ENCODE measurements at regions not wholly inside any gene's neighbourhood (a gene's known extent, or its start where the extent isn't known, plus 50 kb on each side); places are given as distances from the start of the nearest gene placed in this dataset.

DNA sequence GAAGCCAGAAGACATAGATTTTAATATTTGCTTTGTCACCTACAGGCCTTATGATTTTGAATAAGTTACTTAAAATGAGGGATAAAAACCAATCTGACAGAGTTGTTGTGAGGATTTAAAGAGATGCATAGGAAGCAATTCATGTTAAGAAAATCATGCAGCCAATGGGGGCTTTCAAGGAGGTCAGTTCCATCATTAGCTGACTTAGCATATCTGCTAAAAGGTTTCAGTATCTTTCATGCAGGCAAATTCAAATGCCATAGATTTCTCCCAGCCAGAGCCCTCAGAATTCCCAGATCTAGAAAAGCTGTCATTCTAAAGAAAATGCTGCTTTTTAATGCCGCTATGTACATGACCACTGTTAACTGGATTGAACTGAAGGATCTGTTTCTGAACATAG, 176.1 kb downstream of the GOLIM4 start:
- Histone ChIP-seq H3K27me3 (ENCODE audit: control insufficient read depth in 2 of 2, insufficient read depth in 2 of 2, low read length in 2 of 2) (peaks cover 0 to 3% of the 10 kb centered on the region in 2 experiments), H3K4me2 (ENCODE audit: insufficient read depth, low read length) (no peak overlapping the region), H3K9me3 (replicated peaks; ENCODE audit: control insufficient read depth, insufficient read depth, low read length) (no peaks in the 10 kb centered on the region), H2AFZ (ENCODE audit: low read depth, low read length) (no peak overlapping the region), H3K4me3 (replicated peaks in 1 of 3; ENCODE audit: insufficient read depth in 1 of 3, low read depth in 1 of 3, low read length in 3 of 3) (no peak overlapping the region), H3K9me1 (replicated peaks; ENCODE audit: control insufficient read depth, extremely low read depth, insufficient read depth, low read length) (no peaks in the 10 kb centered on the region), H3K79me2 (ENCODE audit: control insufficient read depth, insufficient read depth, low read length) (no peaks in the 10 kb centered on the region), H3K4me1 (ENCODE audit: control insufficient read depth, extremely low read depth, insufficient read depth, low read length) (no peaks in the 10 kb centered on the region), H3K36me3 (ENCODE audit: control insufficient read depth in 2 of 2, extremely low read depth in 1 of 2, insufficient read depth in 2 of 2, low read length in 2 of 2) (no peaks in the 10 kb centered on the region), H4K20me1 (replicated peaks; ENCODE audit: control insufficient read depth, extremely low read depth, insufficient read depth, low read length) (no peaks in the 10 kb centered on the region), H3K9ac (replicated peaks; ENCODE audit: extremely low read depth, insufficient read depth, low read length) (no peak overlapping the region), H3K27ac (ENCODE audit: insufficient read depth, low read depth, low read length) (no peak overlapping the region)
- ChIA-PET POLR2A (no interaction called here), CTCF (no interaction called here)
- no peak for FAIRE-seq
- dilution Hi-C loops (cut with MboI; ENCODE audit: extremely low pct_ligation_motif_present, low sequenced_read_pairs), result no loop called here
- no TSS peak for BruUV-seq (replicated peaks)
- TF ChIP-seq FOS (IDR thresholded peaks at IDR 0.05; ENCODE audit: borderline replicate concordance, insufficient read depth, low read length), result no peak
- DNase-seq (ENCODE audit: low read depth, low spot score), result no peak
- intact Hi-C loops (cut with micrococcal nuclease), result no loop called here

DNA sequence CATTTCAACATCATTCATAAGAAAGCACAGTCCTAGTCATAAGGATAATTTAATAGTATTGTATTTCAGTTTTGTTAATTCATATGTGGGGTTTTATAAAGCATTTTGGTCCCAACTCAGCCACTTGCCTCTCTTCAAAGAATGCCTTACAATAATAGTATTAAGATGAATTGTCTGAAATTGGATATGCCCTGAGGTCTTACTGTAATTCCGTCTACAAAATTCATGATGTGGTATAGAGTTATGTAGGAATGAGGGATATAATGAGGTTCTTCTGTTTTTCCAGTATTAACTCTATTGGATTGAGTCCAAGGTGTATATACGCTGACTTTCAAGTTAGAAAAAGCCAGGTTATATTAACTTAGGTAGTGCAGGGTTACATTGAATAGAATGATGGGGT, 177.0 kb downstream of the GOLIM4 start:
- no peak overlapping the region for H3K4me2 ChIP-seq (ENCODE audit: insufficient read depth, low read length)
- no peaks in the 10 kb centered on the region for H4K20me1 ChIP-seq (replicated peaks; ENCODE audit: control insufficient read depth, extremely low read depth, insufficient read depth, low read length)
- TF ChIP-seq POLR2A (IDR thresholded peaks at IDR 0.05; ENCODE audit: low read depth, low read length) (no peak), FOS (IDR thresholded peaks at IDR 0.05; ENCODE audit: borderline replicate concordance, insufficient read depth, low read length) (no peak), JUN (IDR thresholded peaks at IDR 0.05; ENCODE audit: borderline replicate concordance, insufficient read depth, insufficient read length, low read depth) (no peak), GATA2 (IDR thresholded peaks at IDR 0.05; ENCODE audit: insufficient read depth, insufficient read length, low read depth, low read length) (no peak), MYC (IDR thresholded peaks at IDR 0.05; ENCODE audit: low read depth, low read length) (no peak), POLR2AphosphoS5 (IDR thresholded peaks at IDR 0.05; ENCODE audit: insufficient read depth, low read depth, low read length) (no peak), EZH2 (IDR thresholded peaks at IDR 0.05; ENCODE audit: borderline replicate concordance, low read depth, low read length, severe bottlenecking) (no peak)
- TF ChIP-seq, protein P1, sequence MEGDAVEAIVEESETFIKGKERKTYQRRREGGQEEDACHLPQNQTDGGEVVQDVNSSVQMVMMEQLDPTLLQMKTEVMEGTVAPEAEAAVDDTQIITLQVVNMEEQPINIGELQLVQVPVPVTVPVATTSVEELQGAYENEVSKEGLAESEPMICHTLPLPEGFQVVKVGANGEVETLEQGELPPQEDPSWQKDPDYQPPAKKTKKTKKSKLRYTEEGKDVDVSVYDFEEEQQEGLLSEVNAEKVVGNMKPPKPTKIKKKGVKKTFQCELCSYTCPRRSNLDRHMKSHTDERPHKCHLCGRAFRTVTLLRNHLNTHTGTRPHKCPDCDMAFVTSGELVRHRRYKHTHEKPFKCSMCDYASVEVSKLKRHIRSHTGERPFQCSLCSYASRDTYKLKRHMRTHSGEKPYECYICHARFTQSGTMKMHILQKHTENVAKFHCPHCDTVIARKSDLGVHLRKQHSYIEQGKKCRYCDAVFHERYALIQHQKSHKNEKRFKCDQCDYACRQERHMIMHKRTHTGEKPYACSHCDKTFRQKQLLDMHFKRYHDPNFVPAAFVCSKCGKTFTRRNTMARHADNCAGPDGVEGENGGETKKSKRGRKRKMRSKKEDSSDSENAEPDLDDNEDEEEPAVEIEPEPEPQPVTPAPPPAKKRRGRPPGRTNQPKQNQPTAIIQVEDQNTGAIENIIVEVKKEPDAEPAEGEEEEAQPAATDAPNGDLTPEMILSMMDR (IDR thresholded peaks at IDR 0.05; ENCODE audit: extremely low read depth in 1 of 2, insufficient read depth in 1 of 2, low read depth in 1 of 2, low read length in 2 of 2), result no peak
- TF ChIP-seq, protein P2, sequence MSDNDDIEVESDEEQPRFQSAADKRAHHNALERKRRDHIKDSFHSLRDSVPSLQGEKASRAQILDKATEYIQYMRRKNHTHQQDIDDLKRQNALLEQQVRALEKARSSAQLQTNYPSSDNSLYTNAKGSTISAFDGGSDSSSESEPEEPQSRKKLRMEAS (IDR thresholded peaks at IDR 0.05; ENCODE audit: insufficient read depth, insufficient read length), result no peak
- H3K79me2 ChIP-seq (ENCODE audit: control insufficient read depth, insufficient read depth, low read length), result no peaks in the 10 kb centered on the region
- H3K4me3 ChIP-seq (replicated peaks in 1 of 3; ENCODE audit: insufficient read depth in 1 of 3, low read depth in 1 of 3, low read length in 3 of 3), result no peak overlapping the region
- H2AFZ ChIP-seq (ENCODE audit: low read depth, low read length), result no peak overlapping the region
- POLR2A ChIA-PET, result no interaction called here
- no peak overlapping the region for H3K9ac ChIP-seq (replicated peaks; ENCODE audit: extremely low read depth, insufficient read depth, low read length)
- H3K4me1 ChIP-seq (ENCODE audit: control insufficient read depth, extremely low read depth, insufficient read depth, low read length), result no peaks in the 10 kb centered on the region
- H3K27ac ChIP-seq (ENCODE audit: insufficient read depth, low read depth, low read length), result no peak overlapping the region
- no peaks in the 10 kb centered on the region for H3K36me3 ChIP-seq (ENCODE audit: control insufficient read depth in 2 of 2, extremely low read depth in 1 of 2, insufficient read depth in 2 of 2, low read length in 2 of 2)
- FAIRE-seq (no peak), DNase-seq (ENCODE audit: low read depth, low spot score) (no peak)
- intact Hi-C loops (cut with micrococcal nuclease) (no loop called here), dilution Hi-C loops (cut with MboI; ENCODE audit: extremely low pct_ligation_motif_present, low sequenced_read_pairs) (no loop called here)
- no peaks in the 10 kb centered on the region for H3K9me1 ChIP-seq (replicated peaks; ENCODE audit: control insufficient read depth, extremely low read depth, insufficient read depth, low read length)
- H3K27me3 ChIP-seq (ENCODE audit: control insufficient read depth in 2 of 2, insufficient read depth in 2 of 2, low read length in 2 of 2), result no peaks in the 10 kb centered on the region
- no peaks in the 10 kb centered on the region for H3K9me3 ChIP-seq (replicated peaks; ENCODE audit: control insufficient read depth, insufficient read depth, low read length)
- no TSS peak for BruUV-seq (replicated peaks)
- CTCF ChIA-PET, result no interaction called here

Measured in endothelial cell of umbilical vein (primary cell).